ENCODE measurements at regions not wholly inside any gene's neighbourhood (a gene's known extent, or its start where the extent isn't known, plus 50 kb on each side); places are given as distances from the start of the nearest gene placed in this dataset.

- no peaks in the 10 kb centered on the region for H3K79me2 ChIP-seq (ENCODE audit: control insufficient read depth, insufficient read depth, low read length)
- intact Hi-C loops (cut with micrococcal nuclease) (no loop called here), dilution Hi-C loops (cut with MboI; ENCODE audit: extremely low pct_ligation_motif_present, low sequenced_read_pairs) (no loop called here)
- no peaks in the 10 kb centered on the region for H3K9me3 ChIP-seq (replicated peaks; ENCODE audit: control insufficient read depth, insufficient read depth, low read length)
- no peak overlapping the region for H3K4me3 ChIP-seq (replicated peaks in 1 of 3; ENCODE audit: insufficient read depth in 1 of 3, low read depth in 1 of 3, low read length in 3 of 3)
- H3K4me1 ChIP-seq (ENCODE audit: control insufficient read depth, extremely low read depth, insufficient read depth, low read length): no peaks in the 10 kb centered on the region
- no peak overlapping the region for H3K27ac ChIP-seq (ENCODE audit: insufficient read depth, low read depth, low read length)
- no peaks in the 10 kb centered on the region for H3K27me3 ChIP-seq (ENCODE audit: control insufficient read depth in 2 of 2, insufficient read depth in 2 of 2, low read length in 2 of 2)
- ChIA-PET CTCF (no interaction called here), POLR2A (no interaction called here)
- H4K20me1 ChIP-seq (replicated peaks; ENCODE audit: control insufficient read depth, extremely low read depth, insufficient read depth, low read length): no peaks in the 10 kb centered on the region
- TF ChIP-seq MAX (IDR thresholded peaks at IDR 0.05; ENCODE audit: insufficient read depth, insufficient read length): no peak
- no peak for FAIRE-seq
- BruUV-seq (replicated peaks): no TSS peak
- no peak for DNase-seq (ENCODE audit: low read depth, low spot score)
- no peaks in the 10 kb centered on the region for H3K9me1 ChIP-seq (replicated peaks; ENCODE audit: control insufficient read depth, extremely low read depth, insufficient read depth, low read length)
- no peak overlapping the region for H3K4me2 ChIP-seq (ENCODE audit: insufficient read depth, low read length)
- H2AFZ ChIP-seq (ENCODE audit: low read depth, low read length): no peak overlapping the region
- H3K9ac ChIP-seq (replicated peaks; ENCODE audit: extremely low read depth, insufficient read depth, low read length): no peak overlapping the region
- no peaks in the 10 kb centered on the region for H3K36me3 ChIP-seq (ENCODE audit: control insufficient read depth in 2 of 2, extremely low read depth in 1 of 2, insufficient read depth in 2 of 2, low read length in 2 of 2)
These were observed 602.5 kb downstream of the KCTD8 start for GRCh38 chr4:43846111-43846587.

- intact Hi-C loops (cut with micrococcal nuclease) (no loop called here), dilution Hi-C loops (cut with MboI; ENCODE audit: extremely low pct_ligation_motif_present, low sequenced_read_pairs) (no loop called here)
- no peak overlapping the region for H3K4me2 ChIP-seq (ENCODE audit: insufficient read depth, low read length)
- ChIA-PET CTCF (no interaction called here), POLR2A (no interaction called here)
- H3K79me2 ChIP-seq (ENCODE audit: control insufficient read depth, insufficient read depth, low read length): no peaks in the 10 kb centered on the region
- no peak overlapping the region for H3K4me3 ChIP-seq (replicated peaks in 1 of 3; ENCODE audit: insufficient read depth in 1 of 3, low read depth in 1 of 3, low read length in 3 of 3)
- TF ChIP-seq JUN (IDR thresholded peaks at IDR 0.05; ENCODE audit: borderline replicate concordance, insufficient read depth, insufficient read length, low read depth) (no peak), POLR2A (IDR thresholded peaks at IDR 0.05; ENCODE audit: low read depth, low read length) (no peak), FOS (IDR thresholded peaks at IDR 0.05; ENCODE audit: borderline replicate concordance, insufficient read depth, low read length) (no peak), MYC (IDR thresholded peaks at IDR 0.05; ENCODE audit: low read depth, low read length) (no peak), GATA2 (IDR thresholded peaks at IDR 0.05; ENCODE audit: insufficient read depth, insufficient read length, low read depth, low read length) (no peak), MAX (IDR thresholded peaks at IDR 0.05; ENCODE audit: insufficient read depth, insufficient read length) (no peak), EZH2 (IDR thresholded peaks at IDR 0.05; ENCODE audit: borderline replicate concordance, low read depth, low read length, severe bottlenecking) (no peak), CTCF (IDR thresholded peaks at IDR 0.05; ENCODE audit: extremely low read depth in 1 of 2, insufficient read depth in 1 of 2, low read depth in 1 of 2, low read length in 2 of 2) (no peak), POLR2AphosphoS5 (IDR thresholded peaks at IDR 0.05; ENCODE audit: insufficient read depth, low read depth, low read length) (no peak)
- no peaks in the 10 kb centered on the region for H3K36me3 ChIP-seq (ENCODE audit: control insufficient read depth in 2 of 2, extremely low read depth in 1 of 2, insufficient read depth in 2 of 2, low read length in 2 of 2)
- DNase-seq (ENCODE audit: low read depth, low spot score) (no peak), FAIRE-seq (no peak)
- H3K27me3 ChIP-seq (ENCODE audit: control insufficient read depth in 2 of 2, insufficient read depth in 2 of 2, low read length in 2 of 2): no peaks in the 10 kb centered on the region
- H3K27ac ChIP-seq (ENCODE audit: insufficient read depth, low read depth, low read length): no peak overlapping the region
- no peaks in the 10 kb centered on the region for H3K4me1 ChIP-seq (ENCODE audit: control insufficient read depth, extremely low read depth, insufficient read depth, low read length)
- H3K9me1 ChIP-seq (replicated peaks; ENCODE audit: control insufficient read depth, extremely low read depth, insufficient read depth, low read length): no peaks in the 10 kb centered on the region
- H3K9me3 ChIP-seq (replicated peaks; ENCODE audit: control insufficient read depth, insufficient read depth, low read length): no peaks in the 10 kb centered on the region
- no peak overlapping the region for H2AFZ ChIP-seq (ENCODE audit: low read depth, low read length)
- no peak overlapping the region for H3K9ac ChIP-seq (replicated peaks; ENCODE audit: extremely low read depth, insufficient read depth, low read length)
- H4K20me1 ChIP-seq (replicated peaks; ENCODE audit: control insufficient read depth, extremely low read depth, insufficient read depth, low read length): no peaks in the 10 kb centered on the region
- BruUV-seq (replicated peaks): no TSS peak
These were observed 594.9 kb downstream of the KCTD8 start for GRCh38 chr4:43853565-43854264.
